ENCODE measurements at regions not wholly inside any gene's neighbourhood (a gene's known extent, or its start where the extent isn't known, plus 50 kb on each side); places are given as distances from the start of the nearest gene placed in this dataset.

DNA sequence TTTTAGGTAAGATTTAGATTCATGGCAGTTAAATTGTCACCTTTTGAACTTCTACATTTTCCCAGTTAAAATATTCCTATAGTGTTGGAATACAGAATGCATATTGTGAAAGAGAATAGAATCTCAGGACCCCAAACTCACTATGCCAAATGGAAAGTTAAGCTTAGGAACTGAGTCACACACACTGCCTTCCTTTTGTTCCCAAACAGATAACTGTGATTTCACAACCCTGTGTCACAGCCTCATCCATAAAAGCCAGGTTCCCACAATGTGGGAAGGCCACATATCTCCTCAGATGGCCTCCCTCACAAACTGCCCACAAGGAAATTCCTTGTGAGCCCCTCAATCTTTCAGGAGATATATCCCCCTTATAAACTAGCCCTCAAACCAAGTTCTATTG is 94.7 kb upstream of the HPF1 start:
- Histone ChIP-seq H3K27ac (ENCODE audit: low read depth in 2 of 2, low read length in 2 of 2) (no peak overlapping the region), H3K27me3 (ENCODE audit: control insufficient read depth, insufficient read depth, low read length) (no peaks in the 10 kb centered on the region), H3K4me3 (ENCODE audit: low read length in 3 of 3) (no peak overlapping the region), H3K9ac (ENCODE audit: low read length in 3 of 3) (no peak overlapping the region), H3K9me3 (ENCODE audit: control insufficient read depth in 2 of 3, insufficient read depth in 1 of 3, low read length in 3 of 3) (no peaks in the 10 kb centered on the region), H3K4me1 (ENCODE audit: control insufficient read depth in 2 of 3, insufficient read depth in 2 of 3, low read depth in 1 of 3, low read length in 3 of 3) (no peaks in the 10 kb centered on the region), H3K36me3 (ENCODE audit: control insufficient read depth in 2 of 3, insufficient read depth in 3 of 3, low read length in 3 of 3) (no peaks in the 10 kb centered on the region)
- DNase-seq (no peak), FAIRE-seq (no peak)
- no peak for TF ChIP-seq CTCF (IDR thresholded peaks at IDR 0.05; ENCODE audit: borderline replicate concordance, extremely low read depth, insufficient read depth)
- intact Hi-C loops (cut with DNase I): no loop called here

GRCh38 chr4:169851750-169852149 is 94.0 kb upstream of the HPF1 start:
- no peak overlapping the region for H3K9ac ChIP-seq (ENCODE audit: low read length in 3 of 3)
- intact Hi-C loops (cut with DNase I): no loop called here
- FAIRE-seq: peak; percentile 77

DNA sequence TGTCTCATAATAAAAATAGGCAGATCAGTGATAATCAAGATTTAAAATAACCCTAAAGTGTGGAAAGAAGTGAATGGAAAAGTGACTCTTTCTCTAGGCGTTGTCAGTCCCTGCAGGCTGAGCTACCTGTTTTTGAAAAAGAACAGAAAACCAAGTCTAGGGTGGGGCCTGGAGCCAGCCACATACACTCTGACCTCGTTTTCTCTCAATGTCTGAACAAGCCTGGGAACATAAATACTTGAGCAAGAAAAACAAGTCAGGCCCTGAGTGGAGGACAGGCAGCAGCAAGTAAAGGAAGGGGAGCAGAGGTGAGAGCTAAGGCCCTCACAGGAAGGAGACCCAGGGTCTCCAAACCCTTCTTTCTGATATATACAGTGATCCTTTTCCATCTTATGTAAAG is 91.7 kb upstream of the HPF1 start:
- Histone ChIP-seq H3K9me3 (ENCODE audit: control insufficient read depth in 2 of 3, insufficient read depth in 1 of 3, low read length in 3 of 3) (no peaks in the 10 kb centered on the region), H3K4me3 (ENCODE audit: low read length in 3 of 3) (no peak overlapping the region), H3K9ac (ENCODE audit: low read length in 3 of 3) (no peak overlapping the region), H3K36me3 (ENCODE audit: control insufficient read depth in 2 of 3, insufficient read depth in 3 of 3, low read length in 3 of 3) (no peaks in the 10 kb centered on the region), H3K4me1 (ENCODE audit: control insufficient read depth in 2 of 3, insufficient read depth in 2 of 3, low read depth in 1 of 3, low read length in 3 of 3) (no peaks in the 10 kb centered on the region), H3K27me3 (ENCODE audit: control insufficient read depth, insufficient read depth, low read length) (no peaks in the 10 kb centered on the region), H3K27ac (ENCODE audit: low read depth in 2 of 2, low read length in 2 of 2) (no peak overlapping the region)
- intact Hi-C loops (cut with DNase I): no loop called here
- DNase-seq (no peak), FAIRE-seq (no peak)
- TF ChIP-seq CTCF (IDR thresholded peaks at IDR 0.05; ENCODE audit: borderline replicate concordance, extremely low read depth, insufficient read depth): no peak

More at GRCh38 chr4:169851750-169852149, 94.0 kb upstream of the HPF1 start:
- Histone ChIP-seq H3K36me3 (ENCODE audit: control insufficient read depth in 2 of 3, insufficient read depth in 3 of 3, low read length in 3 of 3) (no peaks in the 10 kb centered on the region), H3K4me1 (ENCODE audit: control insufficient read depth in 2 of 3, insufficient read depth in 2 of 3, low read depth in 1 of 3, low read length in 3 of 3) (no peaks in the 10 kb centered on the region), H3K27ac (ENCODE audit: low read depth in 2 of 2, low read length in 2 of 2) (no peak overlapping the region), H3K4me3 (ENCODE audit: low read length in 3 of 3) (no peak overlapping the region), H3K9me3 (ENCODE audit: control insufficient read depth in 2 of 3, insufficient read depth in 1 of 3, low read length in 3 of 3) (no peaks in the 10 kb centered on the region), H3K27me3 (ENCODE audit: control insufficient read depth, insufficient read depth, low read length) (no peaks in the 10 kb centered on the region)
- no peak for DNase-seq
- TF ChIP-seq CTCF (IDR thresholded peaks at IDR 0.05; ENCODE audit: borderline replicate concordance, extremely low read depth, insufficient read depth): no peak

DNA sequence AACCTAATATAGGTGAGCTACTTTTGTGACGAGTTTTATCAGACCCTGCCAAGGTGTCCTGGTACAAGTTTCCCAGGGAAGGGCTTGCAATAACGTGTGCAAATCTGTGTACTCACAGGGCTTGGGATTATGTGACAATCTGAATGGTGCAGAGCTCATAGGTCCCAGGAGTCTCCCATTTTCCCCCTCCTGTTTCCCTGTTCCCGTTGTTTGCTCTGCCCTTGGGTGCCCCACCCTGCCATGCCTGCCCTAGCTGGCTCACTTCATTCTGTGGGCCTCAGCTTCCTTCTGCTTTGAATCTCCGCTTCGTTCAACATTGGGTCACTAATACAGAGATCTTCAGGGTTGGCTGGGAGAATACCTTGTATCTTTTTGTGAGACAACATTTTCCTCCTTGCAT is 90.3 kb upstream of the HPF1 start:
- Histone ChIP-seq H3K27ac (ENCODE audit: low read depth in 2 of 2, low read length in 2 of 2) (no peak overlapping the region), H3K9ac (ENCODE audit: low read length in 3 of 3) (no peak overlapping the region), H3K36me3 (ENCODE audit: control insufficient read depth in 2 of 3, insufficient read depth in 3 of 3, low read length in 3 of 3) (no peaks in the 10 kb centered on the region), H3K27me3 (ENCODE audit: control insufficient read depth, insufficient read depth, low read length) (no peaks in the 10 kb centered on the region), H3K9me3 (ENCODE audit: control insufficient read depth in 2 of 3, insufficient read depth in 1 of 3, low read length in 3 of 3) (no peaks in the 10 kb centered on the region), H3K4me3 (ENCODE audit: low read length in 3 of 3) (no peak overlapping the region), H3K4me1 (ENCODE audit: control insufficient read depth in 2 of 3, insufficient read depth in 2 of 3, low read depth in 1 of 3, low read length in 3 of 3) (no peaks in the 10 kb centered on the region)
- TF ChIP-seq CTCF (IDR thresholded peaks at IDR 0.05; ENCODE audit: borderline replicate concordance, extremely low read depth, insufficient read depth): no peak
- intact Hi-C loops (cut with DNase I): no loop called here
- FAIRE-seq: no peak
- no peak for DNase-seq
